ENCODE measurements at regions not wholly inside any gene's neighbourhood (a gene's known extent, or its start where the extent isn't known, plus 50 kb on each side); places are given as distances from the start of the nearest gene placed in this dataset.

DNA sequence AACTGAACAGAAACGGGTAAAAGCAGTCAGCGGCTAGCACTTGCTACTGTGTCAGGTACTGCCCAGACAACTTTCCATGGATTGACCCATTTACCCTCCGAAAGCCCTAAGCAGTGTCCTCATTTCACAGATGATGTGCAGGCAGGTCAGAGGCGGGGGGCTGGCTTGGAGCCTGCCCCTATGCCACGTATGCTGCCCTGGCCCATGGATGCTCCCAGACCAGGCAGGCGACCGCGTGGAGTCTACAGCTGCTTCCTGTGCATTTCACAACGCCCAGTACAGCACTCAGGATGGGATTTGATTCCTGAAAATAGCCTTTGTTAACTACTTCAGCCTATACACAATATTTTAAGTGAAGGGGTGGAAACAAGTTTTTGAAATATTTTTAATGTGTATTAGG lies 202.9 kb downstream of the NXNL2 start:
- no peak for DNase-seq

DNA sequence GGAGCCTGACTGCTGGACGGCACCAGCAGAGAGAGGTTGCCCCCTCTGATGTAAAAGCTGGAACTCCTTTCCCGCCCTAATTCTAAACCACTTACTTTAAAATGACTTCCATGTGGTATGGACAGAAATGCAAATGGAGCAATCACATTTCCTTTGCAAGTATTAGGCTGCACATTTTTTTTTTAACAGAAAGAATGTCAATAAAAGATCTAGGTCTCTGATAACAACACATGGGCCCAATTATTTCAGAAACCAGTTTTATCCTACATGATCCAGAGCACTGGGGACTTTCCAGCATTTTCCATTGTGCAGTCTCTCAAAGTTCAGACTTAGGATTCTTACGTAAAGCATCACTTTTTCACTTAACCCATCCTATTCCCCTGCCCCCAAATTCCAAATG lies 203.7 kb downstream of the NXNL2 start:
- DNase-seq, result peak; percentile 93

DNA sequence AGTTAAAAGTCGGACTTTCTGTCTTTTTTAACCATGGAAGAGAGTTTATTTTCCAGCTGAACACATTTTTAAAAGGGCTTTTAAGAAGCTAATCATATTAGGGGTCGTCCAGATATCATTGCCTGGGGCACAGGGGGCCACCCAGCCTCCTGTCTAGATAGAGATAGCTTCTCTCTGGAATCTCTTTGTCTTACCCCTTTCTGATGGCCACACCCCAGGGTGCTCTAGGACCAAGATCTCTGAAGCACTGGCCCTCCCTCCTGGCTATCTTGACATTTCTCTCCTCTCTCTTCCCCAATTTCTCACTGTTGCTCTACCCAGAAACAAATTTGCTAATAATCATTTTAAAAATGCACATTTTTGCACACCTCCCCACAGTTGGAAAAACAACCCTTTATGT lies 204.4 kb downstream of the NXNL2 start:
- no peak for DNase-seq

DNA sequence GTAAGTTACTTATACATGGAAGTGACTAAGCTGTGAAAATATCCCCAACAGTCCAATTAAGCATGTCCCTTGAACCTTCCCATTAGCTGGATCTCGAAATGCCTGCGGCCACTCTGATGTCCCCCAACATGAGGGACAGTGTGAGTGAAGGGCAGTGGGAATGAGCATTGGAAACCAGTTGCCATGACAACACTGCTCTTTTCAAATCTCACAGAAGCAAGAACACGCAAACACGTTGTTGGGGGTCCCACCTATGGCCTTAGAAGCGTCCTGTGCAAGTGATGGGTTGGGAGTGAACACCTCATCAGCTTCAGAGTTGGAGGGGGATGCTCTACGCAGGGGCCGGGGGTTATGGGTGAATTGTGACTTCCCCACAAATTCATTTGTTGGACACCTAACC lies 205.9 kb downstream of the NXNL2 start:
- DNase-seq, result no peak

DNA sequence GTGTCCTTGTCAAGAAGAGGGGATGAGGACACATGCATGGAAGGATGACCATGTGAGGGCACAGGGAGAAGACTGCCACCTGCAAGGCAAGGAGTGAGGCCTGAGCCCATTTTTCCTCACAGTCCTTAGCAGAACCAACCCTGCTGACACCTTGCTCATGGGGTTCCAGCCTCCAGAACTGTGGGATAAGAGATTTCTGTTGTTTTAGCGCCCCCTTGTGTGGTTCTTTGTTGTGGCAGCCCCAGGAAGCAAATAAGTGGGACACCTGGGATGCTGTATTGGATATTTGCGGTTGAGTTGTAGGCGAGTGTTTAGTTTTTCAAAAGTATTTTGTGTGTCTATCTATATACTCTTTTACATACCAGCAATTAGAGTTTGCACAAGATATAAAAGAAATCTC lies 206.4 kb downstream of the NXNL2 start:
- DNase-seq, result peak; percentile 15

DNA sequence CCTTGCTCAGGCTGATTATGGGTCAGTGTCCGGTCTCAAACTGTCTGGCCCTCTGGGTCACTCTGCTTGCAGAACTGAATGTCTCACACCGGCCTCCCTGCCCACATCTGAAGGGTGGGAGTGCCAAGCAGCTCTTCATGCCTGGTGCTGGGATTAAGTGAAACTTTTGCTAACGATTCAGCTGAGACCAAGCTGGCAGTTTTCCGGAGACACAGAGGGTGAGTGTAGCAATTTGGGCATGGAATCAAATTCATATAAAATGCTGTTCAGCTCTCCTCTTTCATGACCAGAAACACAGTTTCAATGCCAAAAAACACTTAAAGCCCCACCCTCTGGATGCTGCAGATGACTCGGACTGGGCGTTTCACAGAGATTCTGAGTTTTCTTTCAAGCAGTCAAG lies 207.5 kb downstream of the NXNL2 start:
- DNase-seq, result peak; percentile 75

DNA sequence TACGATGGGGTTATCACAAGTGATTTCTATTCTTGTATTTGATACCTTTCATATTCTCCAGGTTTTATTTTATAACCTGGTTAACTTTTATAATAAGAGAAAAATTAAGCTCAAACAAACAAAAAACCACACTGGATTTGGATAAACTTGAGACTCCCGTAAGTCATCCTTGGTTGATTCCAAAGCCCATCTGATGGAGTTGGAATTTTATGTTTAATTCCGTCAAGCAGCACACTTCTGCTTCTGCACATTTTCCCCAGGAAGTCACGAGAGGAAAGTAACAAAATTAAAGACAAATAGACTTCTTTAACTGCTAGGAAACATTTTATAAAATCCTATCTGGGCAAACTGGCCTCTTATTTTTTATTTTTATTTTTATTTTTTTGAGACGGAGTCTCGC lies 207.9 kb downstream of the NXNL2 start:
- no peak for DNase-seq

DNA sequence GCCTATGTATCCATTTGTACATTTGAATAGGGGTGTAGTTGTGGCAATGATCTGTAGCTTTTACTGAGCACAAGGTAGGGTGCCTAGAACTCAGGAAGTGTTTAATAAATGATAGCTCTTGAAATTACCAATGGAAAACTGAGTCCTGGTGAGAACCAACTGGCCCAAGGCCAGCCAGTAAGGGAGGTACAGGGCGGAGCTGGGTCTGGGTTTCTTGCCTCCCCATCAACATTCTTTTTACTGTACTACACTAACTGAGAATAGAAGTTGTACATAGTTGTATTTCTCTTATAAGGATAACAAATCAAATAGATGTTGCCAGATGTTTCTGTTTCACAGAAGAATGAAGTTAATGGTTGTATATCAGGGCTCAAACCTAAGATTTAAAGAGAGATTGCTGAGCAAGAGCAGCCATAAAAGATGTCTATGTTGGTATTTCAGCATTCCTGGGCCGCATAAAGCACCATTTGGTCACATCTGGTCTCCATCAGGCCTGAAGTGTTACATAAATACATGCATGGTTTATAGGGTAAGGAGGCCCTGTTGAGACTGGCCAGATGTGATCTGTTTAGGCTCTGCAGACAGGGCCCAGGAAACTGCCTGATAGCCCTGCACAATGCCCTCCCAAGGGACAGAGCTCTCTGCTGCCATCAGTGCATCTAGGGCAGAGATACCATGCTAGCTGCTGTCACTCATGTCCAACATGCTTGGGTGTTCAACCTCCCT lies 210.5 kb downstream of the NXNL2 start:
- peak; percentile 98 for DNase-seq

DNA sequence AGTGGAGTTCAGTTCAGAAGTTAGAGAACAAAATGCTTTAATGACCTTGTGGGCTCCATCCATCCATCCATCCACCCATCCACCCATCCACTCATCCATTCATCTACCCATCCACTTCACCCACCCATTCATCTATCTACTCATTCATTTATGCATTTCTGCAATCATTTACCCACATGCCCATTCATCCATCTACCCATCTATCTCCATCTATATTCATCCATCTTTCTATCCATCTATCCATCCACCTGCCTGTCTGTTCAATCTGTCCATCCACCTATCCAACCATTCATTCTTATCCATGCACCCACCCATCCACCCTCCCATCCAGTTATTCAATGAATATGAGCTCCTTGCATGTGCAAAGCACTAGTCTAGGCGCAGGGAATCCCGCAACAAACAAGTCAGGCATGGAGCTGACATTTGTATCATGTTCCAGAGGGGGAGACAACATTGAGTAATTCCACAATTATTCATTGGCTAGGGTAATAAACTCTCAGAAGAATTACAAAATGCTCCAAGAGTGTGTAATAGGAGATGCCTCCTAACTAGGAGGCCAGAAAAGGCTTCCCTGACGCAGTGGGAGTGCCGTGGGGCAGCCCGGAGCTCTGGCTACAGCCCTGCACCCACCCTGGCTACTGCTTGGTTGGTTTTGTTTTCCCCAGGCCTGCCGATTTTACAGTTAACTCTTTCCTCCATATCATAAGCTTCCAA lies 211.2 kb downstream of the NXNL2 start:
- peak; percentile 96 for DNase-seq

DNA sequence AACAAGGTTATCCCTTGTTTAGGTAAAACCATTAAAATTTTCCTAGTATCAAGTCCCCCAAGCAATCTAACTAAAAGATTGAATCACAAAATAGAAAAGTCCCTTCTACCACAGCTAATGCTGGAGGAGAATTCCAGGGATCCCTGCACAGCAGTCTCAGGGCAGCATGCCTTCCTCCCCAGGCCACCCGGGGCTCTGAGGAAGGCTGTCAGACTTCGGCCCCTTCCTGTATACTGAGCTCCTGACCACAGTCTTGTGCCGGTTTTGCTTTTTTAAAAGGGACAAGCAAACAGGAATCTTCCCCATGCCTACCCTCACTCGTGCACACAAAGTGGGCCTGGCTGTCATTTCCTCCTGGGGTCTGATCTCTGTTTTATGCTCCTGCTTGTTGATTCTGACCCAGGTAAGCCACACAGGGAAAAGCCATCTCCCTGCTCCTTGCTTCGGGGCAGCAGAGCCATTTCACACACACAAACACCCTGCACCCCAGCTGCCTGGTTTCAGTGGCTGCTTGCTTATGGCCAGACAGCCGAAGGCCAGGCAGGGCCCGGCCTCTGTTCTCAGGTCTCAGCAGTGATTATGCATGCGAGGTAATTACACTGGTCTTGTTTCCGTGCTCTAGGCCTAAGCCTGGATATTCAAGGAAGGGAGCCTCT lies 211.9 kb downstream of the NXNL2 start:
- DNase-seq, result no peak

DNA sequence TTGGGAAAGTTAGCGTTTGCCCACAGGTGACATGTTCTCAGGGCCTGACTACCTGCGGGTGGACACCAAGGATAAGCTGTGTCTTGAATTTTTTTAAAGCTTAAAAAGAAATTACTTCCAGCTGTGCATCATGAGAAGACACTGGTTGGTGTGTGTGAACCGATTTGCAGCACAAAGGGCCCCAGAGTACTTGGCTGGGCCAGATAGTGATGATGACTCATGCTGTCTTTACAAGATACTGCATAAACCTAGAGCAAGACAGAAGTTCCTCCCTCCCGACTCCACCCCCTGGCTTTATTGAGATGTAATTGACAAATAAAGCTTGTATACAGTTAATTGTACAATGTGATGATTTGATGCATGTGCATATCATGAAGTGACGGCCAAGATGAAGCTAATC lies 212.8 kb downstream of the NXNL2 start:
- peak; percentile 94 for DNase-seq

DNA sequence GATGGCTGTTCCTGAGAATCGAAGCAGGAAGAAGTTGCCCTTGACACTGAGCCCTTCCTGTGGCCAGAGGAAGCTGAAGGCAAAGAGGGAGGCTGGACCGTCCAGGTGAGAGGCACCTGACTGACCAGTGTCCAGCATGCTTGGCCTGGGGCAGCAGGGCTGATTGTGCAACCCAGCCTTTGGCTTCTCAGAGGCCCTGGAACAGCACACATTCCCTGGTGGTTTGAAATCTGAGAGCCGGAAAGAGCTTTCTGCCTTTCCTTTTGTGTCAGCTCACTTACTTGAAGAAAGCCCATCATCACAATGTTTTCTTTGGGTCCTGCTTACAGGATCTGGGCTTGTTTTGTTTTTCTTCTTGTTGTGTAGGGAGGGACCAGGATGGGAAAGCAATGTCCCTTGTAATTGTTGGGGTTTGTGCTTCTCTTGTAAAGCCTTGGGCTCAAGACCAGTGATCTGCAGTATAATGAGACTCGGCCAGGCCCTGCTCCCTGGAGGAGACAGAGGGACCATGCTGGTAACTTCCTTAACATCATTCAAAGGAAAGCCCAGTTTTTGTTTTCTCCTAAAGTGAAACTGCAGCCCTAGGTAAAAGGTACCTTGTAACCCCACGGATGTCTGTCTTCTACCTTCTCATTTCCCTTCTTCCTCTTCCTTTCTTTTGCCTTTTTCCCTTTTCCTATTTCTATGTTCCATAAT lies 213.7 kb downstream of the NXNL2 start:
- peak; percentile 48 for DNase-seq

DNA sequence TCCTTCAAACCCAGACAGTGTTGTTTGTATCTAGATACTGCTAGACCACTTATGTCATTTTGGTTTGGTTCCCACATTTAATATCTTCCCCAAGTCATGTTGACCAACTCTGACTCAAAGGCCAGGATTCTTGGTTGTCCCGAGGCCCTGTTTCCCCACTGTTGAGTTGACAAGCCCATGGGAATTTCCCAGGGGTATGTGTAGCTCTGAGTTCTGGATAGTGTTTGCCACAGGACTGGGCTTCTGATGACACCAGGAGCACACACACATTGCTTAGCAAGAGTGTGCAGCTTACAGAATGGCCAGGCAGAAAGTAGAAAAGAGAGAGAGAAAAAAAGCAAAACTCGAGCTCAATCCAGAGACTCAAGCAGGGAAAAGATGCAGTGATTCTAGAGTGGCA lies 214.4 kb downstream of the NXNL2 start:
- DNase-seq, result peak; percentile 79

DNA sequence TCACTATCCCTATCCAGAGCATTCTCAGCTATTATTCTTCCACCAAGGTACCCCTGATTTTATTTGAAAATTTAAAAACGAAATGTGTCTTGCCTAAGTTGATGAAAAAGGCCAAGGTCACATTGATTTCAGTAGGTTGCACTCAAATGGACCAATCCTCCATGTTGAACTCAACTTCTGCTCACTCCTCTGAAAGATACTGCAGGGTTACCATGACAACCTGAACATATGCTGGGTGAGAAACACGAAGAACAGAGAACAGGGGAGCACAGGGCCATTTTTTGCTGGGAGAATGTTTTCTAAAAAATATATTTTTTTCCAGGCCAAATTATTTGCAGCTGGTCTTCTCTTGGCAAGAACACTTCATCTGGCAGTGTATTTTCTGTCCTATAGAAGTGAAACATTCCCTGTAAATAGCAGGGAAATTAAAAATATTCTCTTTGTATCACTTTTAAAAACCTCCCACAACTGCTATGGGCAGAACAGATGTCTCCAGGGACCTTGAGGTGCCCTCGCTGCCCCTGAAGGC lies 215.9 kb downstream of the NXNL2 start:
- no peak for DNase-seq

DNA sequence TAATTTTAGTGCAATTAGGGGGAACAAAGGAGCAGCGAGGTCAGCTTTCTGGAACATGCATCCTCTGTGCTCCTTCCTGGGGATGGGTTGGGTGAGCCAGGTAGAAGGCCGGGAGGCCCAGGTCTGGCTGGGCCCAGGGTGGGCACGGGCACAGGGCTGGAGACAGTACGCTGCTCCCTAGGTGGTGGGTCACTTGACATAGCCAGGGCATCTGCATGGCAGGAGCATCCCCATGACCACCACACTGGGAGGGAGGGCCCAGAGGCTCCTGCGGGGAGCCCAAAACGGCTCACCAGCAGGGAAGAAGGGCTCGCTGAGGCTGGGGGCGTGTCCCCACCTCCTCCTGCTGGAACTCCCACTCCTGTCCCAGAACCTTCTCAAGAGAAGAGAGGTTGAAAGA lies 216.8 kb downstream of the NXNL2 start:
- DNase-seq, result no peak

DNA sequence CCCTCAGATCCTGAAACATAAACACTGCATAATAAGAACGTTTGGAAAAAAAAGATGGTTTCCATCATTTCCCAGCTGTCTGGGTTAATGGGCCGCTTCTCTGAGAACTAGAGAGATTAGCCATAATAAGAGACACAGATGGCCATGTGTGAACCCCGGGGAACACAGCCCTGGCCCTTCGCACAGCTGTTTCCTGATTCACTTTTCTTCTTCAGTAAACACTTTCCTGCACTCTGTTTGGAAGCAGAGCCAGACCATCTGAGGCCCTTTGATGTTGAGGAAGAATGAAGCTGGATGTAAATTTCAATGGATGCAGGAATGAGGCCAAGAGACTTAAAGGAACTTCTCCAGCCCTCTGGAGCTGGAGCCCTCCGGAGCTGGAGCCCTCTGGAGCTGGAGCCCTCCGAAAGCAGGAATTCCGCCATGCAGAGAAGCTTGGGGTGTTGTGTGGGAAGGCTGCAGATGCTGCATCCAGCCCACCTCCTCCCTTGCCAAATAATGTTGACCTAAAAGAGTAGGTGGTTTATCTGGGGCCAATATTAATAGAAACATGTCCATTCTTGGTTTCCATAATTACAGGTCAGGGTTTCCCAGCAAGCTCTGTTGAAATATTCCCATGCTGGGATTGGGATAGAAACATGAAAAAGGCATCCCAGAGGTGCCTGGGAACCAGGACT lies 218.9 kb downstream of the NXNL2 start:
- no peak for DNase-seq

DNA sequence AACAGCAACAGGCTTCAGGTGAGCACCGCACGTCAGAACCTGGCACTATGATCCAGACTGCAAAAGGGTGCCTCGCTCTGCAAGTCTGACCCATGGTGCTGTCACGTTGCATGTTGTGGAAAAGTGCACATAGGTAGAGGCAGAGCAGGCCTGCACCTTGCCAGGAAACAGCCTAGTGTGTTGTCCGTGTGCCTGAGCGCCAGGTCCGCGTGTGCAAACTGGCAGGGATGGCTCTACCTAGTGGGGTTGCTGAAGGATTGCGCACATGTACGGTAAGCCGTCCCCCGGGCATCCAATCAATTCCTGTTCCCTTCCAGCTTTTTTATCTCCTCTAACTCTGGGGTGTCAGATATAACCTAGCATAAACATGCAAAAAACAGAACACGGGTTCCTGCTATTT lies 219.5 kb downstream of the NXNL2 start:
- no peak for DNase-seq

DNA sequence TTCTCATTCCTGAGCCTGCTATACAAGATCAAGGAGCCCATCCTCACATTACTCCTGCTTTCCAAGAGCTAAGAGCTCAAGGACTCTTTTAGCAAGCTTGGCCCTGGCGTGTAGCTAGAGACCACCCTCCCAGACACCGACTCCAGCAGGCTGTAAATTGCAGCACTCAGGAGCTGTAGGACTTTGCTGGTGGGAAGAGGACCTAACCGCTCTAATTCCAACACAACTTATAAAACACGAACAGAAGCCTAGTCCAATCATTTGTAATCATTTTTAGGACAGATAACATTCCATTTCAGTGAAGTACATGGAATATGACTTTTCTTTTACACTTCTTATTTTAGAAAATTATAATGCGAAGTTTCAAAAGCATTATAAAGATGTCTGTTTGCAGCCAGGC lies 219.9 kb downstream of the NXNL2 start:
- DNase-seq, result no peak

DNA sequence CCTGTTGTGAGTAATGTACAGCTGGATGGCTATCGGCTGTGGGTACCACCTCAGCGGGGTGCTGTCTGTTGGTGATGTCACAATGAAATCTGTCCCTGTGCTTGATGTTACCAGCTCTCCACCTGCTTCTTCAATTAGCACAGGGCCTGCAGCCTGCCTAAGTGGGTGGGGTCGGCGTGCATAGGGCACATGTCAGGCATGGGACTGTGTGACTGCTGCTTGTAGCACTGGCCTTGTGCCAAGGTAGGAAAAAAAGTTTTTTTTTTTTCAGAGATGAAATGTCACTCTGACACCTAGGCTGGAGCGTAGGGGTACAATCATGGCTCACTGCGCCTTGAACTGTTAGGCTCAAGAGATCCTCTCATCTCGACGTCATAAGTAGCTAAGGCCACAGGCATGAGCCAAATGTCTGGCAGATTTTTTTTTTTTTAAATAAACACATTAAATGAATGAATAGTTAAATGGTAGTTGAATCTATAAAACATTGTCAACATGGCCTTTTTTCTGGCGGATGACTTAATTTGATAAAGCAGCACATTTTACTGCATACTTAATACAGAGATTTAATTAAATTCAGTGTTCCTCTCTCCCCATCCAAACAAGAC lies 222.5 kb downstream of the NXNL2 start:
- no peak for DNase-seq

DNA sequence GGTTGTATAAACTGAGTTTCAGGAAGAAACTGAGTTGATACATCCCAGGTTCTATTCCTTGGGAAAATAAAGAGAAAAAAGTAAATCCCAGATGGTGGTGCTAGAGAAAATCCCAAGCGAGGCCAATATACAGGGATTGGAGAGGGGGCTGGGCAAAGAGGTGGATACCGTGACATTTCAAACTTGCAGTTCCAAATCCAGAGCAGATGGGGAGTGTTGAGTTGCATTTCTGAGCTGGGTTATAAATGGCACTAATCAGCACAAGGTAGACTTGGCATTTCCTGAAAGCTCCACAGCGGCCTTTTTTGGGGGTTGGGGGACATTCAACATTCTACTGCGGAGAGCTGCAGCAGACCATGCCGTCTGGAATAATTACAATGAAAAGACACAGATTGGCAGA lies 224.4 kb downstream of the NXNL2 start:
- no peak for DNase-seq

DNA sequence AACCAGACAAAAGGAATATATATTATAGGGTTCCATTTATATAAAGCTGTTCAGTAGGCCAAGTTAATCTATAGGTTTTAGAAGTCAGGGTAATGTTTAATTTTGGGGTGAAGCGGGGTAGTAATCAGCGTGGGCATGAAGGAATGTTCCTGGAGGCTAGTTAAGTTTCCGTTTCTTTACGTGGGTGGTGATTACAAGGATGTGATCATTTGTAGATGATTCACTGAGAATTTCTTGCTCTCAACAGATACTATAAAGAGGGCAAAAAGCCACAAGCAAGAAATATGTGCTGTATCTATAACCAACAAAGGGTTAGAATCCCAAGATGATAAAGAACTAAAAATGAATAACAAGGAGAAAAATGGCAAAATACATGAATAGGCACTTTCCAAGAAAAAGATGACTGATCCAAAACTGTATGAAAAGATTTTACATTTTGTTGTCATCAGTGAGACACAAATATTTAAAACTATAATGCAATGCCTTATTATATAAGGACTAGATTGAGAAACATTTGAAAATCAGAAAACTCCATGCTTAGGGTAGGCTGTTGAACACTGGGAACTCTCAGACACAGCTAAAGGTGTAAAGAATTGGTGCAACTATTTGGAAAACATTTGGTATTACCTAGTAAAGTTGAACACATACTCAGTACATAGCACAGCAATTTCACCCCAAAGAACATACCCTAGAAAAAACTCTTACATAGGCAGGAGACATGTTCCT lies 224.3 kb upstream of the S1PR3 start:
- DNase-seq, result peak; percentile 81

DNA sequence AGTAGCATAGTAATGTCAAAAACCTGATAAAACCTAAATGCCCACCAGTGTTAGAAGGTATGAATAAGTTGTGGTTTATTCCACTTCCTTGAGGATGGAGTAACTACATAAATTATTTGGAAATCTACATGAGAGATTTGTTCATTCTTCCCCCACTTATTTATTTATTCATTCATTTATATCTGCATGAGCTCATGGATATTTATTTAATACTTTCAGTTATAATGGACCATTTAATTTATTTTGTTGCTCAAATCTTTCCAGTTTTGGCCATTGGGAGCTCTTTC lies 223.8 kb upstream of the S1PR3 start:
- DNase-seq, result no peak

Data from fibroblast of skin of right quadriceps (primary cell).